NCI-H510A (cell line): ENCODE measurements at regions not wholly inside any gene's neighbourhood (a gene's known extent, or its start where the extent isn't known, plus 50 kb on each side); places are given as distances from the start of the nearest gene placed in this dataset.
A peak's percentile ranks its signal among the peaks of the same experiment; 100 is the strongest.
"Not testable (repeated sequence)": the region's sequence is repeated elsewhere in the genome, so short reads cannot be mapped to it uniquely, and the experiment has no call there.

Experiments
- DNase-seq: peaks from one replicate; lab custom pipeline; 2025; lab: John Stamatoyannopoulos, UW

GRCh38 chr18:41131050-41131449 is 824.0 kb upstream of the PIK3C3 start:
- no peak for DNase-seq

- DNase-seq, result no peak
Observed at GRCh38 chr18:41128545-41128944, 826.5 kb upstream of the PIK3C3 start.

GRCh38 chr18:41128126-41128525 is 826.9 kb upstream of the PIK3C3 start:
- DNase-seq, result no peak

GRCh38 chr18:41126541-41127235 is 828.3 kb upstream of the PIK3C3 start:
- DNase-seq, result no peak

GRCh38 chr18:41121116-41121826 is 833.8 kb upstream of the PIK3C3 start:
- DNase-seq, result no peak

- no peak for DNase-seq
Observed at GRCh38 chr18:41119031-41119430, 836.0 kb upstream of the PIK3C3 start.

- DNase-seq, result no peak
Observed at GRCh38 chr18:41113885-41114482, 841.0 kb upstream of the PIK3C3 start.

- no peak for DNase-seq
Observed at GRCh38 chr18:41099451-41099850, 855.6 kb upstream of the PIK3C3 start.

- peak; percentile 5 for DNase-seq
Observed at GRCh38 chr18:41096504-41096903, 858.5 kb upstream of the PIK3C3 start.

- no peak for DNase-seq
Observed at GRCh38 chr18:41077076-41077475, 878.0 kb upstream of the PIK3C3 start.

GRCh38 chr18:41075212-41075611 is 879.8 kb upstream of the PIK3C3 start:
- DNase-seq, result no peak

GRCh38 chr18:41073372-41073954 is 881.6 kb upstream of the PIK3C3 start:
- no peak for DNase-seq

GRCh38 chr18:41072946-41073345 is 882.1 kb upstream of the PIK3C3 start:
- no peak for DNase-seq

GRCh38 chr18:41071826-41072225 is 883.2 kb upstream of the PIK3C3 start:
- no peak for DNase-seq

GRCh38 chr18:41069167-41069566 is 885.9 kb upstream of the PIK3C3 start:
- no peak for DNase-seq

GRCh38 chr18:41064916-41065315 is 890.1 kb upstream of the PIK3C3 start:
- no peak for DNase-seq

GRCh38 chr18:41060967-41061366 is 894.1 kb upstream of the PIK3C3 start:
- DNase-seq, result no peak

GRCh38 chr18:41059126-41059415 is 896.0 kb upstream of the PIK3C3 start:
- no peak for DNase-seq

GRCh38 chr18:41058351-41059125 is 896.5 kb upstream of the PIK3C3 start:
- no peak for DNase-seq

GRCh38 chr18:41052625-41053024 is 902.4 kb upstream of the PIK3C3 start:
- DNase-seq, result no peak

- DNase-seq, result not testable (repeated sequence)
Observed at GRCh38 chr18:41046250-41046649, 908.8 kb upstream of the PIK3C3 start.

- DNase-seq, result no peak
Observed at GRCh38 chr18:41043876-41044275, 911.2 kb upstream of the PIK3C3 start.
